Lower lobe of right lung (tissue), 2 donors: ENCODE measurements at regions not wholly inside any gene's neighbourhood (a gene's known extent, or its start where the extent isn't known, plus 50 kb on each side); places are given as distances from the start of the nearest gene placed in this dataset.

ENCODE experiments used
- ATAC-seq, 2 donors: fragments of 200-7000 bp; cut with Tn5 transposase; one replicate each; pipeline ENCODE4 v1.9.1; 2020 to 2022; ENCODE audit warnings: mild to moderate bottlenecking in 2 of 2, moderate library complexity in 2 of 2
- DNase-seq: peaks from one replicate; pipeline ENCODE4 v3.0.0-alpha.2; 2020
- H3K27ac ChIP-seq: fragments of 200-600 bp; one replicate; pipeline ENCODE4 v1.8.0; 2022
- H3K27me3 ChIP-seq: fragments of 200-600 bp; one replicate; pipeline ENCODE4 v1.8.0; 2022; ENCODE audit warnings: low read depth
- H3K36me3 ChIP-seq: fragments of 200-600 bp; one replicate; pipeline ENCODE4 v1.8.0; 2022; ENCODE audit warnings: mild to moderate bottlenecking
- H3K4me1 ChIP-seq: fragments of 200-600 bp; one replicate; pipeline ENCODE4 v1.8.0; 2022
- H3K4me3 ChIP-seq: fragments of 200-600 bp; one replicate; pipeline ENCODE4 v1.8.0; 2022; ENCODE audit warnings: mild to moderate bottlenecking
- H3K9me3 ChIP-seq: fragments of 200-600 bp; one replicate; pipeline ENCODE4 v1.8.0; 2022
- CTCF ChIP-seq: fragments of 200-600 bp; IDR thresholded peaks from one replicate; pipeline ENCODE4 v1.8.0; 2022; ENCODE audit warnings: antibody characterized with exemption, mild to moderate bottlenecking
- intact Hi-C: fragments of 100-400 bp; cut with DNase I; formaldehyde crosslinking; loops from one replicate; pipeline ENCODE4 v1.11.0; 2022
- donor health status: DM: no; HTN: yes; CAD: no; lungs with severe emphysema.

GRCh38 chr21:38156200-38156599 lies 100.6 kb upstream of the KCNJ15 start:
- DNase-seq (no peak), ATAC-seq (no peak)
- H3K27me3 ChIP-seq, result no peaks in the 10 kb centered on the region
- no peak overlapping the region for H3K4me3 ChIP-seq
- no peaks in the 10 kb centered on the region for H3K9me3 ChIP-seq
- no peak for TF ChIP-seq CTCF
- H3K27ac ChIP-seq, result no peak overlapping the region
- no peaks in the 10 kb centered on the region for H3K36me3 ChIP-seq
- no peaks in the 10 kb centered on the region for H3K4me1 ChIP-seq
- intact Hi-C loops, result no loop called here

- peak; percentile 81 for ATAC-seq
- no peaks in the 10 kb centered on the region for H3K36me3 ChIP-seq
- intact Hi-C loops, result no loop called here
- peak; percentile 62 for DNase-seq
- no peaks in the 10 kb centered on the region for H3K4me1 ChIP-seq
- H3K27me3 ChIP-seq, result no peaks in the 10 kb centered on the region
- H3K27ac ChIP-seq, result no peak overlapping the region
- H3K4me3 ChIP-seq, result no peak overlapping the region
- peak; percentile 89 for TF ChIP-seq CTCF
- no peaks in the 10 kb centered on the region for H3K9me3 ChIP-seq
Observed at GRCh38 chr21:38159355-38159754, 97.4 kb upstream of the KCNJ15 start.

- no peak for DNase-seq
- H3K36me3 ChIP-seq, result no peaks in the 10 kb centered on the region
- H3K4me1 ChIP-seq, result peaks cover 3% of the 10 kb centered on the region
- H3K9me3 ChIP-seq, result no peaks in the 10 kb centered on the region
- no peak overlapping the region for H3K27ac ChIP-seq
- no peak for TF ChIP-seq CTCF
- no peak overlapping the region for H3K4me3 ChIP-seq
- no peak for ATAC-seq
- H3K27me3 ChIP-seq, result no peaks in the 10 kb centered on the region
- intact Hi-C loops, result loop anchor here (5.0 kb wide), 1 partner anchor 187 kb away; no protein-coding TSS in a partner anchor
Observed at GRCh38 chr21:38165466-38166172, 91.2 kb upstream of the KCNJ15 start.

- intact Hi-C loops, result loop anchor here (5.0 kb wide), 1 partner anchor 186 kb away; no protein-coding TSS in a partner anchor
- no peaks in the 10 kb centered on the region for H3K36me3 ChIP-seq
- no peak for ATAC-seq
- no peak overlapping the region for H3K27ac ChIP-seq
- no peaks in the 10 kb centered on the region for H3K9me3 ChIP-seq
- no peak for DNase-seq
- H3K4me1 ChIP-seq, result peaks cover 9% of the 10 kb centered on the region
- no peak for TF ChIP-seq CTCF
- no peak overlapping the region for H3K4me3 ChIP-seq
- no peaks in the 10 kb centered on the region for H3K27me3 ChIP-seq
Observed at GRCh38 chr21:38166173-38166535, 90.6 kb upstream of the KCNJ15 start.

- no peaks in the 10 kb centered on the region for H3K9me3 ChIP-seq
- no peak for ATAC-seq
- H3K4me1 ChIP-seq, result peaks cover 18% of the 10 kb centered on the region
- no peak for TF ChIP-seq CTCF
- no peak for DNase-seq
- H3K27ac ChIP-seq, result no peak overlapping the region
- H3K4me3 ChIP-seq, result no peak overlapping the region
- intact Hi-C loops, result loop anchor here (5.0 kb wide), 1 partner anchor 185 kb away; no protein-coding TSS in a partner anchor
- no peaks in the 10 kb centered on the region for H3K36me3 ChIP-seq
- H3K27me3 ChIP-seq, result no peaks in the 10 kb centered on the region
Observed at GRCh38 chr21:38167345-38167744, 89.4 kb upstream of the KCNJ15 start.
